Lower lobe of right lung (tissue), 2 donors: ENCODE measurements at regions not wholly inside any gene's neighbourhood (a gene's known extent, or its start where the extent isn't known, plus 50 kb on each side); places are given as distances from the start of the nearest gene placed in this dataset.
"Not testable (repeated sequence)": the region's sequence is repeated elsewhere in the genome, so short reads cannot be mapped to it uniquely, and the experiment has no call there.

Source experiments
- ATAC-seq, 2 donors: fragments of 200-7000 bp; cut with Tn5 transposase; one replicate each; pipeline ENCODE4 v1.9.1; 2020 to 2022; ENCODE audit warnings: mild to moderate bottlenecking in 2 of 2, moderate library complexity in 2 of 2
- DNase-seq: peaks from one replicate; pipeline ENCODE4 v3.0.0-alpha.2; 2020
- H3K27ac ChIP-seq: fragments of 200-600 bp; one replicate; pipeline ENCODE4 v1.8.0; 2022
- H3K27me3 ChIP-seq: fragments of 200-600 bp; one replicate; pipeline ENCODE4 v1.8.0; 2022; ENCODE audit warnings: low read depth
- H3K36me3 ChIP-seq: fragments of 200-600 bp; one replicate; pipeline ENCODE4 v1.8.0; 2022; ENCODE audit warnings: mild to moderate bottlenecking
- H3K4me1 ChIP-seq: fragments of 200-600 bp; one replicate; pipeline ENCODE4 v1.8.0; 2022
- H3K4me3 ChIP-seq: fragments of 200-600 bp; one replicate; pipeline ENCODE4 v1.8.0; 2022; ENCODE audit warnings: mild to moderate bottlenecking
- H3K9me3 ChIP-seq: fragments of 200-600 bp; one replicate; pipeline ENCODE4 v1.8.0; 2022
- intact Hi-C: fragments of 100-400 bp; cut with DNase I; formaldehyde crosslinking; loops from one replicate; pipeline ENCODE4 v1.11.0; 2022
- TF ChIP-seq, protein P1 (sequence below): fragments of 200-600 bp; IDR thresholded peaks from one replicate; pipeline ENCODE4 v1.8.0; 2022; ENCODE audit warnings: antibody characterized with exemption, mild to moderate bottlenecking
- donor health status: DM: no; HTN: yes; CAD: no; lungs with severe emphysema.

DNA sequence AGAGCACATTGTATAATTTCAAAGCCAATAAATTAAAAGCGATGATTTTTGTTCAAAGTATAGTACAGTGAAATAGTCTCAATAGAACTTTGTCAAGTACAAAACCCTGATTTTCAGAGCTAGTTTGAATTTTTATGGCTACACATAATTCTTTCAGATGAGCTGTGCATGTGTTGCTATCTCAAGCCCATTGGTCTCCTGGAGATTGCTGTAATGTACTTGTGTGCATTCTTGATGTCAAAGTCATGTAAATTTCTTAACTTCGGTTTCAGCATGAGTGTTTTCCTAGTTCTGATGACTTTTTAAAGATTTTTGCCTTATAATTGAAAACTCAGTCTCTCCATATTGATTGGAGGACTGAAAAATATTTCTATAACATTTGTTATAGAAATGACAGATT is 200.8 kb downstream of the CEP135 start:
- no peaks in the 10 kb centered on the region for H3K9me3 ChIP-seq
- H3K27ac ChIP-seq = no peak overlapping the region
- no peaks in the 10 kb centered on the region for H3K36me3 ChIP-seq
- no peak for ATAC-seq
- H3K4me3 ChIP-seq = no peak overlapping the region
- no peaks in the 10 kb centered on the region for H3K4me1 ChIP-seq
- DNase-seq = no peak
- no peaks in the 10 kb centered on the region for H3K27me3 ChIP-seq
- intact Hi-C loops = no loop called here
- TF ChIP-seq, protein P1, sequence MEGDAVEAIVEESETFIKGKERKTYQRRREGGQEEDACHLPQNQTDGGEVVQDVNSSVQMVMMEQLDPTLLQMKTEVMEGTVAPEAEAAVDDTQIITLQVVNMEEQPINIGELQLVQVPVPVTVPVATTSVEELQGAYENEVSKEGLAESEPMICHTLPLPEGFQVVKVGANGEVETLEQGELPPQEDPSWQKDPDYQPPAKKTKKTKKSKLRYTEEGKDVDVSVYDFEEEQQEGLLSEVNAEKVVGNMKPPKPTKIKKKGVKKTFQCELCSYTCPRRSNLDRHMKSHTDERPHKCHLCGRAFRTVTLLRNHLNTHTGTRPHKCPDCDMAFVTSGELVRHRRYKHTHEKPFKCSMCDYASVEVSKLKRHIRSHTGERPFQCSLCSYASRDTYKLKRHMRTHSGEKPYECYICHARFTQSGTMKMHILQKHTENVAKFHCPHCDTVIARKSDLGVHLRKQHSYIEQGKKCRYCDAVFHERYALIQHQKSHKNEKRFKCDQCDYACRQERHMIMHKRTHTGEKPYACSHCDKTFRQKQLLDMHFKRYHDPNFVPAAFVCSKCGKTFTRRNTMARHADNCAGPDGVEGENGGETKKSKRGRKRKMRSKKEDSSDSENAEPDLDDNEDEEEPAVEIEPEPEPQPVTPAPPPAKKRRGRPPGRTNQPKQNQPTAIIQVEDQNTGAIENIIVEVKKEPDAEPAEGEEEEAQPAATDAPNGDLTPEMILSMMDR = no peak

DNA sequence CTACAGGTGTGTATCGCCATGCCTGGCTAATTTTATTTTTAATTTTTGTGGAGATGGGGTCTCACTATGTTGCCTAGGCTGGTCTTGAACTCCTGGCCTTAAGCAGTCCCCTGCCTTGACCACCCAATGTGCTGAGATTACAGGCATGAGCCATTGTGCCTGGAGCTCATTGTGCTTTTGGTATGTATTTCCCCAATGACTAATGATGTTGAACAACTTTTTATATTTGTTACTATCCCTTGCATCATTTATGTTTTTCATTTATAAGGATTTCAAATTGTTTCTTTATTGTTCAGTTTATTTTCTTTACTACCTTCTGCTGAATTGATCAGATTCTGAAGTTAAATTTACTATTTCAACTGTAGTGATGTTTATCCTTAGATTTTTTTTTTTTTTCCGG is 199.7 kb downstream of the CEP135 start:
- Histone ChIP-seq H3K27ac (no peak overlapping the region), H3K4me1 (no peaks in the 10 kb centered on the region), H3K36me3 (no peaks in the 10 kb centered on the region), H3K9me3 (no peaks in the 10 kb centered on the region), H3K4me3 (no peak overlapping the region), H3K27me3 (no peaks in the 10 kb centered on the region)
- DNase-seq (no peak), ATAC-seq (no peak)
- TF ChIP-seq, protein P1 = no peak
- intact Hi-C loops = no loop called here

DNA sequence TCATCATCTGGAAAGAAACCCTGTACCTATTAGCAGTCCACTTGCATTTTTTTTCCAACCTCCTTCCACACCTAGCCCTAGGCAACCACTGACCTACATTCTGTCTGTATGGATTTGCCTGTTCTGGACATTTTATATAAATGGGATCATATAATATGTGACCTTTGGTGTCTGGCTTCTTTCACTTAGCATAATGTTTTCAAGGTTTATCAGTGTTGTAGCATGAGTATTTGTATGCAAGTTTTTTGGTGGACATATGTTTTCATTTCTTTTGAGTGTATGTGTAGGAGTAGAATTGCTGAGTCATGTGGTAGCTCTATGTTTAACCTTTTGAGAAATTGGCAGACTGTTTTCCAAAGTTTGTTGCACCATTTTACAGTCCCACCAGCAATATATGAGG is 198.6 kb downstream of the CEP135 start:
- H3K36me3 ChIP-seq = no peaks in the 10 kb centered on the region
- ATAC-seq (no peak), DNase-seq (no peak)
- no peaks in the 10 kb centered on the region for H3K9me3 ChIP-seq
- H3K27ac ChIP-seq = no peak overlapping the region
- no peaks in the 10 kb centered on the region for H3K27me3 ChIP-seq
- no peak overlapping the region for H3K4me3 ChIP-seq
- H3K4me1 ChIP-seq = no peaks in the 10 kb centered on the region
- TF ChIP-seq, protein P1 = no peak
- intact Hi-C loops = no loop called here

DNA sequence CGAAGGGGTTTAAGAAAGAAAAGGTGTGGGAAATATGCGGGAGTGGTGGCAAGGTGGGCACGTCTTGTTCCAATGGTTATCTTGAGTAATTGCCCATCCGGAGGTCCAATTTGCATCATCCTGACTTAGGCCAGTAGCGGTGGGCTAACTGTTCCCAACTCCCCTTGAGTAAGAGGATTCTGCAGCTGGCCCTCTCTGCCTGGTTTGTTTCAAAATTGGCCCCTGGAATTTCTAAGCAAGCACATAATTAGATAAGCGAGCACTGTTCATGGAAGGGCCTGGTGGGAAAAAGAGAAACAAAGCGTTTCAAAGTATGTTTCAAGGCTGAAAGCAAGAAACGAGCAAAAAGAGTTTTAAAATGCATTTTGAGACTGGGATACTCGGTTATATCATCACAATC is 198.2 kb downstream of the CEP135 start:
- no peaks in the 10 kb centered on the region for H3K9me3 ChIP-seq
- TF ChIP-seq, protein P1 = no peak
- H3K4me3 ChIP-seq = no peak overlapping the region
- H3K36me3 ChIP-seq = no peaks in the 10 kb centered on the region
- intact Hi-C loops = no loop called here
- DNase-seq (no peak), ATAC-seq (no peak)
- no peaks in the 10 kb centered on the region for H3K27me3 ChIP-seq
- H3K27ac ChIP-seq = no peak overlapping the region
- no peaks in the 10 kb centered on the region for H3K4me1 ChIP-seq

DNA sequence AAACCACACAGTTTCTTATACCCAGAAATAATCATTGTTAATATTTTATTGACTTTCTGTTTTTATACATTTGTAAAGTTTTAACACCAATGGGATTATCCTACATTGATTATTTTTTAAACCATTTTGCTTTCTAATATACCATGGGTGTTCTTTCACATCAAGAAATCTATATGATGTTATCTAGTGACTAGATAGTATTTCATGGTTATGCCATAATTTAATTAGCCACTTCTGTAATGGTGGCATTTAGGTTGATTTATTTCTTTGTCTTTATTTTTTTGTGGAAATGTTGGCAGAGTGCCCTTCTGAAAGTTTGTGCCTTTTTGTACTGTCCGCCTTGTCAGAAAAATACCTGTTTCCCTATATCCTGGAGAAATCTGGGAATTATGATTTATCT is 193.3 kb downstream of the CEP135 start:
- ATAC-seq (no peak), DNase-seq (no peak)
- Histone ChIP-seq H3K27ac (no peak overlapping the region), H3K36me3 (no peaks in the 10 kb centered on the region), H3K4me1 (no peaks in the 10 kb centered on the region), H3K27me3 (no peaks in the 10 kb centered on the region), H3K4me3 (no peak overlapping the region), H3K9me3 (no peaks in the 10 kb centered on the region)
- TF ChIP-seq, protein P1 = no peak
- intact Hi-C loops = no loop called here

DNA sequence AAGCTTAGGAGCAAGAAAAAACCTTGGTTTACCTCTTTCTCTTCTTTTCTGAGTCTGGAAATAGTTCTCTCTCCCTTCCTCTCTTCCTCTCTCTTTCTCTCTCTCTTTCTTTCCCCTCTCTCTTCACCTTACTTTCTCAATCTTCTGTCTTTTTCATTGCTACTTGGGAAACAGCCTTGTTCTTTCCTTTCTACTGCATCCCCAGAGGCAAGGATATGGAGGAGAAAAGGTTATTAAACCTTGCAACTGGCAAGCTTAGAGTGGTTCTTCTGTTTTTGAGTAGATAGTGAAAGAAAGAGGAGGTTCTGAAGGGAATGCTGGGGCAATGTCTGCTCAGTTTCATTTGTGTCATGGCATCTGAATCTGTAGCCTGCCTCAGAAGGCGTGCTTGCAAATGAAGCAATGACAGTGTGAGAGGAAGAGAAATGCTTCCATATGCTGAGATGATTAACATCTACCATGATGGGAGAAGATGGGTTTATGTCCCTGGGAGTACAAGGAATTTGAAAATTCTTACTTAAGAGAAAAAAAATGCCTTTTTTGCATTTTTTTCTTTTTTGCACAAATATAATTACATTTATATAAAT is 190.6 kb downstream of the CEP135 start:
- Histone ChIP-seq H3K9me3 (no peaks in the 10 kb centered on the region), H3K27me3 (no peaks in the 10 kb centered on the region), H3K4me1 (no peaks in the 10 kb centered on the region), H3K4me3 (no peak overlapping the region), H3K27ac (no peak overlapping the region), H3K36me3 (no peaks in the 10 kb centered on the region)
- ATAC-seq (no peak), DNase-seq (no peak)
- intact Hi-C loops = no loop called here
- TF ChIP-seq, protein P1 = no peak

DNA sequence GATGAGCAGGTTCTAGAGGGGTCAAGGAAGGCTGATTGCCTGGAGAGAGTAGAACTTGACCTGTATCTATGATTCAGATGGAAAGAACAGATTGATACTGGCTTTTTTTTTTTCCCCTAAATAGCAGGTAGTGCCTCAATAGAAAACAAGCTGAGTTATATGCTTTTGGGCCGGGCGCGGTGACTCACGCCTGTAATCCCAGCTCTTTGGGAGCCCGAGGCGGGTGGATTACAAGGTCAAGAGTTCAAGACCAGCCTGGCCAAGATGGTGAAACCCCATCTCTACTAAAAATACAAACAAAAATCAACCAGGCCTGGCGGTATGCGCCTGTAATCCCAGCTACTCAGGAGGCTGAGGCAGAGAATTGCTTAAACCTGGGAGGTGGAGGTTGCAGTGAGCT is 186.1 kb downstream of the CEP135 start:
- H3K36me3 ChIP-seq, DNase-seq, ATAC-seq, H3K4me3 ChIP-seq, H3K27me3 ChIP-seq, H3K9me3 ChIP-seq, H3K27ac ChIP-seq, intact Hi-C loops, H3K4me1 ChIP-seq: not testable (repeated sequence)
